ENCODE measurements at regions not wholly inside any gene's neighbourhood (a gene's known extent, or its start where the extent isn't known, plus 50 kb on each side); places are given as distances from the start of the nearest gene placed in this dataset.

DNA sequence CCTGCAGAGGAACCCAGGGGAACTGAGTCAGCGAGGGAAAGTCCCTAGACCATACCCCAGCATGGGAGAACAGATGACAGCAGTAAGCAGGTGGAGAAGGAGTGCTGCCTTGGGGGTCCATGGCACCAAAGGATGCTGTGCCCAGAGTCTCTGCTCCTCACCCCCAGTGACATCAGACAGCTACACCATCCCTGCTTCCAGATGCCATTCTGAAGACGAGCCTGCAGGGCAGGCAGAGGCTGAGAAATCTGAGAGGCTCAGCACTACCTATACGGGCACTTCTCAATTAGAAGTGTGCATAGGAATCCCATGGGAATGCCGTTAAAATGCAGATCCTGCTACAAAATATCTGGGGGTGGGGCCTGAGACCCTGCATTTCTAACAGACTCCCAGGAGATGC lies 211.3 kb upstream of the NSMCE3 start:
- Histone ChIP-seq H3K27ac (no peak overlapping the region), H3K27me3 (no peaks in the 10 kb centered on the region), H3K36me3 (no peaks in the 10 kb centered on the region), H3K9me3 (no peaks in the 10 kb centered on the region), H3K4me1 (no peaks in the 10 kb centered on the region), H3K4me3 (no peak overlapping the region)
- TF ChIP-seq, protein P1, sequence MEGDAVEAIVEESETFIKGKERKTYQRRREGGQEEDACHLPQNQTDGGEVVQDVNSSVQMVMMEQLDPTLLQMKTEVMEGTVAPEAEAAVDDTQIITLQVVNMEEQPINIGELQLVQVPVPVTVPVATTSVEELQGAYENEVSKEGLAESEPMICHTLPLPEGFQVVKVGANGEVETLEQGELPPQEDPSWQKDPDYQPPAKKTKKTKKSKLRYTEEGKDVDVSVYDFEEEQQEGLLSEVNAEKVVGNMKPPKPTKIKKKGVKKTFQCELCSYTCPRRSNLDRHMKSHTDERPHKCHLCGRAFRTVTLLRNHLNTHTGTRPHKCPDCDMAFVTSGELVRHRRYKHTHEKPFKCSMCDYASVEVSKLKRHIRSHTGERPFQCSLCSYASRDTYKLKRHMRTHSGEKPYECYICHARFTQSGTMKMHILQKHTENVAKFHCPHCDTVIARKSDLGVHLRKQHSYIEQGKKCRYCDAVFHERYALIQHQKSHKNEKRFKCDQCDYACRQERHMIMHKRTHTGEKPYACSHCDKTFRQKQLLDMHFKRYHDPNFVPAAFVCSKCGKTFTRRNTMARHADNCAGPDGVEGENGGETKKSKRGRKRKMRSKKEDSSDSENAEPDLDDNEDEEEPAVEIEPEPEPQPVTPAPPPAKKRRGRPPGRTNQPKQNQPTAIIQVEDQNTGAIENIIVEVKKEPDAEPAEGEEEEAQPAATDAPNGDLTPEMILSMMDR (IDR thresholded peaks at IDR 0.05) = no peak
- no peak for DNase-seq
- intact Hi-C loops (cut with DNase I; ENCODE audit: low total_unique reads) = no loop called here

DNA sequence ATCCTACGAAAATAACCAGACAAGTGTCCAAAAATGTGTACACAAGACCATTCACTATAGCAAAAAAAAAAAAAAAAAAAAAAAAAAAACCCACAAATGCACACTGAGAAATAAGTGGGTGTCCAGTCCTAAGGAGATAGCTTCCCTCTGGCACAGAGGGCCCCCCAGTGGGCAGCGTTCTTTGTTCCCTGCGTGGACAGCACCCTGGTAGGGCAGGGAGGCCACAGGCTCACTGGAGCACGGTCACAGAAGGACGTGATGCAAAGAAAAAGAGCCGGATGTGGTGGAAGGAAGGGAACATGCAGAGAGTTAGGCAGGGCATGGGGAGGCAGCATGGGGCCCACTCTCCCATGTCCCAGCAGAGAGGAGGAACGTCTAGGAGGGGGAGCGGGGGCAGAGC lies 210.7 kb upstream of the NSMCE3 start:
- Histone ChIP-seq H3K27ac (no peak overlapping the region), H3K9me3 (no peaks in the 10 kb centered on the region), H3K36me3 (no peaks in the 10 kb centered on the region), H3K4me3 (no peak overlapping the region), H3K4me1 (no peaks in the 10 kb centered on the region), H3K27me3 (no peaks in the 10 kb centered on the region)
- TF ChIP-seq, protein P1 (IDR thresholded peaks at IDR 0.05) = no peak
- intact Hi-C loops (cut with DNase I; ENCODE audit: low total_unique reads) = no loop called here
- no peak for DNase-seq

DNA sequence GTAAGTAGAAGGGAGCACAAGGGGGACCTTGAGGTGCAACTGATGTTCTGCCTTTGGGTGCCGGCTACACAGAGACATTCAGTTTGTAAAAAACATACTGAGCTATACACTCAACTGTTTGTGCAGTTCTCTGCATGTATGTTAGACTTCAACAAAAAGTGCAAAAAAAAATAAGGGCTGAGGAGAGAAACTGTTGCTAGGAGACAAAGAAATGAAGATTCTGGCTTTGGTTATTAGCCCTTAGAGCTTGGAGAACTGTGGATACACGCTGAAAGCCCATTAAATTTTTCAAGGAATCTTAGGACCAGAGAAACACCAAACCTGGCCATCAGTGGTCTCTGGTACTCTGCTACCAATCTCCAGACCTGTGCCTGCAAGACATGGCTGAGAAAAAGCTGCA lies 207.6 kb upstream of the NSMCE3 start:
- intact Hi-C loops (cut with DNase I; ENCODE audit: low total_unique reads) = no loop called here
- no peaks in the 10 kb centered on the region for H3K36me3 ChIP-seq
- no peaks in the 10 kb centered on the region for H3K4me1 ChIP-seq
- TF ChIP-seq, protein P1 (IDR thresholded peaks at IDR 0.05) = no peak
- no peak overlapping the region for H3K4me3 ChIP-seq
- H3K9me3 ChIP-seq = no peaks in the 10 kb centered on the region
- H3K27ac ChIP-seq = no peak overlapping the region
- no peak for DNase-seq
- no peaks in the 10 kb centered on the region for H3K27me3 ChIP-seq

DNA sequence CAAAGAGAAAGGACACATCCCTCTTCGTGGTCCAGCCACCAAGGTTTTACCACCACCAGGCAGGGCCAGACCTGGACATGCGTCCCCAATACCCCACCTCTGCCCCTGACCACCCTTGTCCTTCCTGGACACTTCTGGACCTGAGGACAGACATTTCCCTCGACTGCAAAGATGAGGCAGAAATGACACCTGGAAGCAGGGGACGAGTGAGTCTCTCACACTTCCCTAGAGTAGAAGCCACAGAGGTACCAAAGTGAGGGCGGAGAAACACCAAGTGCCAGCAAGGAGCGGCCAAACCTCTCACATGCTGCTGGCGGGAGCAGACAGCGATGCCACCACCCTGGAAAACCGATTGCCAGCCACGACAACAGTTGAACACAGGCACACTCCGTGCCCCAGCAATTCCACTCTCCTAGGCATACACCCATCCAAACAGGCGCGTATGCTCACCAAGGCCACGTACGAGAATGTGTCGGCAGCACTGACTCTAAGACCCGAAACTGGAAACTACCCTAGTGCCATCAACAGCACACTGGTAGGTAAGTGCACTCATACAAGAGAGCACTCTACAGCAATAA lies 207.0 kb upstream of the NSMCE3 start:
- TF ChIP-seq, protein P1 (IDR thresholded peaks at IDR 0.05) = no peak
- Histone ChIP-seq H3K4me3 (no peak overlapping the region), H3K27ac (no peak overlapping the region), H3K9me3 (no peaks in the 10 kb centered on the region), H3K27me3 (no peaks in the 10 kb centered on the region), H3K36me3 (no peaks in the 10 kb centered on the region), H3K4me1 (no peaks in the 10 kb centered on the region)
- DNase-seq = no peak
- intact Hi-C loops (cut with DNase I; ENCODE audit: low total_unique reads) = no loop called here

DNA sequence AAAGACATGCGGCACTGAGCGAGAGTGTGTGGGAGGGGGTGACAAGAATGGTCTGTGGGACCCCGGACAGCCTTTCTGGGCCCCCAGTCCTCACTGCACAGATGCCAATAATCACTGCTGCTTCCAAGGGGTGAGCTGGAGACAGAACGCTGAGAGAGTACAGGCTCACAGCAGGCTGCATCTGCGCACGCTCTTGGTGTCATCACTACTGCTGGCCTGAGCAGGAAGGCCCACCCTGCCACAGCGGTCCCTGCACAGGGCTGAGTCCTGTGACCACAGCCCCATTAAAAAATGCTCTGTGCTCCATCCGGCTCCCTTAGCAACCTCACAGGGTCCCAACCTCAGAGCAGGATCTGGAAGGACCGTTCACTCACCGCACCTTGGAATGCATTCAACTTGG lies 205.5 kb upstream of the NSMCE3 start:
- no peak overlapping the region for H3K27ac ChIP-seq
- no peaks in the 10 kb centered on the region for H3K9me3 ChIP-seq
- TF ChIP-seq, protein P1 (IDR thresholded peaks at IDR 0.05) = no peak
- no peaks in the 10 kb centered on the region for H3K27me3 ChIP-seq
- no peaks in the 10 kb centered on the region for H3K4me1 ChIP-seq
- intact Hi-C loops (cut with DNase I; ENCODE audit: low total_unique reads) = no loop called here
- H3K4me3 ChIP-seq = no peak overlapping the region
- no peak for DNase-seq
- H3K36me3 ChIP-seq = no peaks in the 10 kb centered on the region

DNA sequence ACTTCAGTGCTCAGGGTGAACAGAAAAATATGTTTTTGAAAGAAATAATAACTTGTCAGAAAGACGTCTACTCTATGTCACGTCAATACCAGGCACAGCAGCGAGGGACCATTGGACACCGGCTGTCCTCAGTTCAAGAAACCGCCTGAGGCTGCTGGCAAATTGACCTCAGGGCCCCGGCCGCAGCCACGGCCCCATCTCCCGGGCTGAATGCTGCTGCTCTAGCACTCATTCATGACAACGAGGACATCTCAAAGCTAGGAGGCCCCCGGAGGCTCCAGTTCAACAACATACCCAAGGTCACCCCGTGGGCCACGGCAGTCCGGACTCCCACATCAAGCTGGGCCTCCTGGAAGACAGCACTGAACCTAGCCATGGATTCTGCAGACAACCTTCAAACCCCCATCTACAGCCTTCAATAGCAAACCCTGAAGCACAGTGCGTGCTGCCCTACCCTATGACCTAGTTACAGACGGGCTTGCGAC lies 204.0 kb upstream of the NSMCE3 start:
- Histone ChIP-seq H3K27ac (no peak overlapping the region), H3K36me3 (no peaks in the 10 kb centered on the region), H3K9me3 (no peaks in the 10 kb centered on the region), H3K4me3 (no peak overlapping the region), H3K4me1 (no peaks in the 10 kb centered on the region), H3K27me3 (no peaks in the 10 kb centered on the region)
- intact Hi-C loops (cut with DNase I; ENCODE audit: low total_unique reads) = no loop called here
- no peak for DNase-seq
- TF ChIP-seq, protein P1 (IDR thresholded peaks at IDR 0.05) = no peak
